PC-3 (cell line): ENCODE measurements at regions not wholly inside any gene's neighbourhood (a gene's known extent, or its start where the extent isn't known, plus 50 kb on each side); places are given as distances from the start of the nearest gene placed in this dataset.
A peak's percentile ranks its signal among the peaks of the same experiment; 100 is the strongest.
"Not testable (repeated sequence)": the region's sequence is repeated elsewhere in the genome, so short reads cannot be mapped to it uniquely, and the experiment has no call there.

Source experiments
- ATAC-seq: fragments of 200-7000 bp; cut with Tn5 transposase; 2 replicates; pipeline ENCODE4 v1.9.1; 2020; ENCODE audit warnings: mild to moderate bottlenecking, moderate library complexity
- BruUV-seq: library from RNA; stranded (reverse); fragments of 400-500 nt; replicated peaks from 2 replicates; lab custom pipeline; 2021; lab: Mats Ljungman, UMichigan
- CTCF ChIA-PET: fragments of 300-600 bp; sonication (Branson Sonifier 250); formaldehyde crosslinking; loops from one replicate; lab custom pipeline; 2022; ENCODE audit warnings: antibody characterized with exemption; lab: Charles Lee
- POLR2A ChIA-PET: fragments of 300-600 bp; sonication (Branson Sonifier 250); formaldehyde crosslinking; loops from one replicate; lab custom pipeline; 2022; ENCODE audit warnings: antibody characterized with exemption; ENCODE audit not compliant: unreplicated experiment; lab: Charles Lee
- DNase-seq: peaks from one replicate; pipeline ENCODE4 v3.0.0-alpha.2; 2015
- H2AFZ ChIP-seq: fragments of 300-600 bp; sonication (generic); 2 replicates; pipeline ENCODE4 v1.6.0; 2016; ENCODE audit warnings: antibody characterized with exemption, low read length
- H3F3A ChIP-seq: fragments of 300-600 bp; sonication (generic); one replicate; pipeline ENCODE4 v1.6.0; 2017; ENCODE audit warnings: antibody characterized with exemption, low read length, control low read depth, mild to moderate bottlenecking; ENCODE audit not compliant: unreplicated experiment
- H3K27ac ChIP-seq: fragments of 300-600 bp; sonication (generic); 2 replicates; pipeline ENCODE4 v1.5.1; 2016; ENCODE audit warnings: mild to moderate bottlenecking, low read length
- H3K27me3 ChIP-seq: fragments of 300-600 bp; sonication (generic); 2 replicates; pipeline ENCODE4 v1.6.1; 2016; ENCODE audit warnings: low read length, mixed read lengths
- H3K36me3 ChIP-seq: fragments of 300-600 bp; sonication (generic); 2 replicates; pipeline ENCODE4 v1.6.1; 2016; ENCODE audit warnings: low read depth, mixed run types, low read length, mixed read lengths
- H3K4me1 ChIP-seq: fragments of 300-600 bp; sonication (generic); 2 replicates; pipeline ENCODE4 v1.5.1; 2016; ENCODE audit warnings: low read length; ENCODE audit not compliant: insufficient read depth
- H3K4me2 ChIP-seq: fragments of 300-600 bp; sonication (generic); 2 replicates; pipeline ENCODE4 v1.6.0; 2016; ENCODE audit warnings: low read length
- H3K4me3 ChIP-seq: fragments of 300-600 bp; sonication (generic); 2 replicates; pipeline ENCODE4 v1.5.1; 2016; ENCODE audit warnings: mild to moderate bottlenecking, low read length, mixed read lengths
- H3K79me2 ChIP-seq: fragments of 300-600 bp; sonication (generic); 2 replicates; pipeline ENCODE4 v1.6.1; 2017; ENCODE audit warnings: low read length, mixed read lengths
- H3K9ac ChIP-seq: fragments of 300-600 bp; sonication (generic); 2 replicates; pipeline ENCODE4 v1.6.0; 2016; ENCODE audit warnings: mild to moderate bottlenecking, low read length
- H3K9me2 ChIP-seq: fragments of 300-600 bp; sonication (generic); replicated peaks from 2 replicates; pipeline ENCODE4 v1.6.1; 2016; ENCODE audit warnings: mixed run types, low read length, mixed read lengths
- H3K9me3 ChIP-seq: fragments of 300-600 bp; sonication (generic); 2 replicates; pipeline ENCODE4 v1.6.1; 2016; ENCODE audit warnings: low read length, mixed read lengths
- H4K20me1 ChIP-seq: fragments of 300-600 bp; sonication (generic); 2 replicates; pipeline ENCODE4 v1.6.1; 2016; ENCODE audit warnings: low read length, mixed read lengths
- EZH2 ChIP-seq: fragments of 300-600 bp; sonication (generic); IDR thresholded peaks from one replicate; pipeline ENCODE4 v1.6.1; 2017; ENCODE audit warnings: antibody characterized with exemption, mild to moderate bottlenecking, low read length; ENCODE audit not compliant: unreplicated experiment
- EZH2phosphoT487 ChIP-seq: fragments of 300-600 bp; sonication (generic); IDR thresholded peaks from 2 replicates; pipeline ENCODE4 v1.6.1; 2018; ENCODE audit warnings: mild to moderate bottlenecking, antibody characterized with exemption, low read length, borderline replicate concordance
- intact Hi-C: fragments of 100-400 bp; cut with micrococcal nuclease; formaldehyde crosslinking; loops from 2 replicates; pipeline ENCODE4 v1.9.0; 2023
- TF ChIP-seq, protein P1 (sequence below): fragments of 300-600 bp; sonication (generic); conservative IDR thresholded peaks from 2 replicates; pipeline ENCODE4 v1.5.1; 2017; ENCODE audit warnings: antibody characterized with exemption, low read depth, mild to moderate bottlenecking, low read length

DNA sequence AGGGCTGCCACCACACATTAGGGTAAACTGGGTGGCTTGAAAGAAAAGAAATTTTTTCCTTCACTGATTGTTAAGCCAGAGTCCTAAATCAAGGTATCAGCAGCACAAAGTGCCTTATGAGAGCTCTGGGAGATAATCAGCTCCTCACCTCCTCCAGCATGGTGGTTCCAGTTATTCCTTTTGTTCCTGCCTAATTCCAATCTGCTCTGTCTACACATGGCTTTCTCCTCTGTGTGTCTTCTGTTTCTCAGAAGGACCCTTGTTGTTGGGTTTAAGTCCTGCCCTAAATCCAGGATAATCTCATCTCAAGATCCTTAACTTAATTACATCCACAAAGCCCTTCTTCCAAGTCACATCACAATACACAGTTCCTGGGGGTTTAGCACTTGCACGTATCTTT, 1352.0 kb upstream of the CDH9 start:
- Histone ChIP-seq H2AFZ (no peak overlapping the region), H3K27me3 (no peaks in the 10 kb centered on the region), H3K9ac (no peak overlapping the region), H3K36me3 (no peaks in the 10 kb centered on the region), H3K4me2 (no peak overlapping the region), H3K27ac (no peak overlapping the region), H3K9me3 (no peaks in the 10 kb centered on the region), H3F3A (no peaks in the 10 kb centered on the region), H3K79me2 (no peaks in the 10 kb centered on the region), H3K4me1 (peaks cover 7% of the 10 kb centered on the region; the same call in 1 of the 2 replicates), H3K4me3 (no peak overlapping the region), H3K9me2 (no peaks in the 10 kb centered on the region; the same call in 1 of the 2 replicates), H4K20me1 (no peaks in the 10 kb centered on the region)
- BruUV-seq: no TSS peak
- ATAC-seq: no peak
- intact Hi-C loops: no loop called here
- TF ChIP-seq, protein P1, sequence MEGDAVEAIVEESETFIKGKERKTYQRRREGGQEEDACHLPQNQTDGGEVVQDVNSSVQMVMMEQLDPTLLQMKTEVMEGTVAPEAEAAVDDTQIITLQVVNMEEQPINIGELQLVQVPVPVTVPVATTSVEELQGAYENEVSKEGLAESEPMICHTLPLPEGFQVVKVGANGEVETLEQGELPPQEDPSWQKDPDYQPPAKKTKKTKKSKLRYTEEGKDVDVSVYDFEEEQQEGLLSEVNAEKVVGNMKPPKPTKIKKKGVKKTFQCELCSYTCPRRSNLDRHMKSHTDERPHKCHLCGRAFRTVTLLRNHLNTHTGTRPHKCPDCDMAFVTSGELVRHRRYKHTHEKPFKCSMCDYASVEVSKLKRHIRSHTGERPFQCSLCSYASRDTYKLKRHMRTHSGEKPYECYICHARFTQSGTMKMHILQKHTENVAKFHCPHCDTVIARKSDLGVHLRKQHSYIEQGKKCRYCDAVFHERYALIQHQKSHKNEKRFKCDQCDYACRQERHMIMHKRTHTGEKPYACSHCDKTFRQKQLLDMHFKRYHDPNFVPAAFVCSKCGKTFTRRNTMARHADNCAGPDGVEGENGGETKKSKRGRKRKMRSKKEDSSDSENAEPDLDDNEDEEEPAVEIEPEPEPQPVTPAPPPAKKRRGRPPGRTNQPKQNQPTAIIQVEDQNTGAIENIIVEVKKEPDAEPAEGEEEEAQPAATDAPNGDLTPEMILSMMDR: no peak
- TF ChIP-seq EZH2 (no peak), EZH2phosphoT487 (no peak)
- no peak for DNase-seq
- POLR2A ChIA-PET: no interaction called here
- CTCF ChIA-PET: no interaction called here

DNA sequence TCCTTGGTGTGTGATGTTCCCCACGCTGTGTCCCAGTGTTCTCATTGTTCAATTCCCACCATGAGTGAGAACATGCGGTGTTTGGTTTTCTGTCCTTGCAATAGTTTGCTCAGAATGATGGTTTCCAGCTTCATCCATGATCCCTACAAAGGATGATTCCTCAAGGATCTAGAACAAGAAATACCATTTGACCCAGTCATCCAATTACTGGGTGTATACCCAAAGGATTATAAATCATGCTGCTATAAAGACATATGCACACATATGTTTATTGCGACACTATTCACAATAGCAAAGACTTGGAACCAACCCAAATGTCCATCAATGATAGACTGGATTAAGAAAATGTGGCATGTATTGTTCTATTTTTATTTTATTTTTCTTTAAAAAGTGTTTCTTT, 1351.3 kb upstream of the CDH9 start:
- H3F3A ChIP-seq, H3K27me3 ChIP-seq, H3K9me3 ChIP-seq, BruUV-seq, CTCF ChIA-PET, H3K9me2 ChIP-seq, H3K79me2 ChIP-seq, intact Hi-C loops, H2AFZ ChIP-seq, H3K27ac ChIP-seq, POLR2A ChIA-PET, H4K20me1 ChIP-seq, H3K4me3 ChIP-seq, H3K4me1 ChIP-seq, H3K4me2 ChIP-seq, H3K9ac ChIP-seq, ATAC-seq, H3K36me3 ChIP-seq: not testable (repeated sequence)
- peak; percentile 46 for DNase-seq

DNA sequence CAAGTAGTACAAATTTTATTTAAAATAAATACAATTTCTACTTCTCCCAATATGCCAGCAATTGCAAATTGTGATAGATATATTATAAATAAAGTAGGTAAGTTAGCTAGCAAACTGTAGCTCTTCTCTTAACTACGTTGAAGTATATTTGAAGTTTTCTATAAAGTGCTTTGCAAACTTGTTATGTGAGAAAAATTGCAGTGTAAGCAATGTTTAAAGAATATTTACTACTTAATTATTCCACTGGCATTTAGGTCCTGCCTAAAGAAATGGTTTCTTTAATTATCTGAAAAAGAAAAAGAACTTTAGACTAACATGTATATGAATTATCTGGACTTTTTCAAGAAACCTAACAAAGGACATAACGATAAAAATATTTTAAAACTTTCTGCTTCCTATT, 1350.0 kb upstream of the CDH9 start:
- Histone ChIP-seq H3F3A (no peaks in the 10 kb centered on the region), H2AFZ (no peak overlapping the region), H3K27ac (no peak overlapping the region), H3K27me3 (no peaks in the 10 kb centered on the region), H3K4me3 (no peak overlapping the region), H4K20me1 (no peaks in the 10 kb centered on the region), H3K9me2 (no peaks in the 10 kb centered on the region; the same call in 1 of the 2 replicates), H3K36me3 (no peaks in the 10 kb centered on the region), H3K9ac (no peak overlapping the region), H3K4me1 (peaks cover 7% of the 10 kb centered on the region; the same call in 1 of the 2 replicates), H3K4me2 (no peak overlapping the region), H3K79me2 (no peaks in the 10 kb centered on the region), H3K9me3 (no peaks in the 10 kb centered on the region)
- ChIA-PET POLR2A (no interaction called here), CTCF (no interaction called here)
- TF ChIP-seq EZH2 (no peak), EZH2phosphoT487 (no peak)
- TF ChIP-seq, protein P1: no peak
- ATAC-seq (no peak), DNase-seq (no peak)
- intact Hi-C loops: no loop called here
- no TSS peak for BruUV-seq
